Keratinocyte (primary cell): ENCODE measurements at regions not wholly inside any gene's neighbourhood (a gene's known extent, or its start where the extent isn't known, plus 50 kb on each side); places are given as distances from the start of the nearest gene placed in this dataset.

Experiments used
- DNase-seq: peaks from one replicate; pipeline ENCODE4 v3.0.0-alpha.2; 2011; ENCODE audit warnings: low read depth, missing footprints, low spot score
- FAIRE-seq: peaks from 2 replicates; lab custom pipeline; 2011; peaks lifted over from hg19 to GRCh38; lab: Jason Lieb, UNC
- H2AFZ ChIP-seq: 2 replicates; pipeline ENCODE4 v1.6.0; 2012; ENCODE audit warnings: low read length, control low read depth, inconsistent platforms; ENCODE audit not compliant: control insufficient read depth
- H3K27ac ChIP-seq: 2 replicates; pipeline ENCODE4 v1.5.1; 2011; ENCODE audit warnings: low read length; ENCODE audit not compliant: control insufficient read depth, insufficient read depth
- H3K27me3 ChIP-seq: 3 replicates; pipeline ENCODE4 v1.6.0; 2011; ENCODE audit warnings: low read length; ENCODE audit not compliant: control insufficient read depth, insufficient read depth; ENCODE audit errors: extremely low read depth
- H3K36me3 ChIP-seq, 2 experiments: 2 replicates in 1 of 2; 3 replicates in 1 of 2; pipeline ENCODE4 v1.5.1; 2011; ENCODE audit warnings: low read length in 2 of 2, mild to moderate bottlenecking in 1 of 2; ENCODE audit not compliant: control insufficient read depth in 2 of 2, insufficient read depth in 2 of 2; ENCODE audit errors: extremely low read depth in 1 of 2
- H3K4me1 ChIP-seq: 3 replicates; pipeline ENCODE4 v1.5.1; 2011; ENCODE audit warnings: low read length; ENCODE audit not compliant: control insufficient read depth, insufficient read depth; ENCODE audit errors: extremely low read depth
- H3K4me2 ChIP-seq: 3 replicates; pipeline ENCODE4 v1.6.0; 2011; ENCODE audit warnings: low read depth, low read length; ENCODE audit not compliant: control insufficient read depth, insufficient read depth; ENCODE audit errors: extremely low read depth
- H3K4me3 ChIP-seq, 3 experiments: fragments of 200-600 bp in 1 of 3; sonication (generic) in 1 of 3; 2 replicates in 2 of 3; 3 replicates in 1 of 3; pipeline ENCODE4 v1.5.1; 2011 to 2016; ENCODE audit warnings: low read length in 3 of 3, mild to moderate bottlenecking in 3 of 3, control low read depth in 2 of 3, inconsistent platforms in 1 of 3, low read depth in 1 of 3, mixed read lengths in 1 of 3, mixed run types in 1 of 3, moderate library complexity in 1 of 3; ENCODE audit not compliant: control insufficient read depth in 2 of 3, insufficient read depth in 2 of 3; ENCODE audit errors: extremely low read depth in 1 of 3
- H3K79me2 ChIP-seq: 2 replicates; pipeline ENCODE4 v1.6.0; 2012; ENCODE audit warnings: low read length; ENCODE audit not compliant: control insufficient read depth, insufficient read depth
- H3K9ac ChIP-seq: 3 replicates; pipeline ENCODE4 v1.6.0; 2011; ENCODE audit warnings: low read length; ENCODE audit not compliant: control insufficient read depth, insufficient read depth; ENCODE audit errors: extremely low read depth
- H3K9me1 ChIP-seq: 3 replicates; pipeline ENCODE4 v1.6.0; 2011; ENCODE audit warnings: low read length; ENCODE audit not compliant: control insufficient read depth, insufficient read depth; ENCODE audit errors: extremely low read depth
- H3K9me3 ChIP-seq: 2 replicates; pipeline ENCODE4 v1.5.1; 2012; ENCODE audit warnings: low read depth, low read length; ENCODE audit not compliant: control insufficient read depth
- H4K20me1 ChIP-seq: 3 replicates; pipeline ENCODE4 v1.6.0; 2011; ENCODE audit warnings: low read length; ENCODE audit not compliant: control insufficient read depth, insufficient read depth; ENCODE audit errors: extremely low read depth
- CTCF ChIP-seq, 3 experiments: IDR thresholded peaks in 1 of 3; conservative IDR thresholded peaks in 1 of 3; optimal IDR thresholded peaks in 1 of 3; 2 replicates in 2 of 3; 3 replicates in 1 of 3; pipeline versions ENCODE3 to v1.5.1; 2011; ENCODE audit warnings: low read length in 3 of 3, mild to moderate bottlenecking in 3 of 3, moderate library complexity in 2 of 3, control low read depth in 1 of 3, inconsistent platforms in 1 of 3; ENCODE audit not compliant: insufficient read depth in 2 of 3; ENCODE audit errors: extremely low read depth in 1 of 3
- EZH2 ChIP-seq: IDR thresholded peaks from one replicate; pipeline ENCODE4 v1.6.1; 2012; ENCODE audit warnings: inconsistent platforms, mild to moderate bottlenecking, low read length, moderate library complexity
- dilution Hi-C: fragments of 300-500 bp; cut with MboI; formaldehyde crosslinking; loops from one replicate; pipeline ENCODE4 v1.7.0; 2020; ENCODE audit warnings: low sequenced_read_pairs; ENCODE audit not compliant: extremely low pct_ligation_motif_present

DNA sequence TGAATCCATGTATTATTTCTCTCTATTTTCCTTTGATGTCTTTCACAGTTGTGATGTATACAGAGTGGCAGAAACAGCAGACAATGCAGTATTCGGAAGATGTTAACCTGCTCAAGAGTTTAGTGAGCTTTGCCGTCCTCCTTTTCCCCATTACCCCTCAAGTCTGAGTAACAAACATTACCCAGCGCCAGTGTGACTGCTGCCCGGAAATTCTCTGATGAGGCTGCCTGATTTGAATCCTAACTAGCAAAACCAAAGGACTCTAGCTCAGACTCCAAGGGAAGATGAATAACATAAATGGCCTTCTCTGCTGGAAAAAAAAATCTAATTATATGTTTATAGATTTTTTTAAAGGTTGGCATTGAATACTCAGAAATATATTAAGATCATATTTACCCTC, 247.3 kb upstream of the SOX21 start:
- Histone ChIP-seq H3K27ac (no peak overlapping the region), H3K4me2 (no peak overlapping the region), H3K79me2 (no peaks in the 10 kb centered on the region), H3K4me1 (no peaks in the 10 kb centered on the region), H3K27me3 (peaks cover 2% of the 10 kb centered on the region), H3K36me3 (no peaks in the 10 kb centered on the region), H3K9ac (no peak overlapping the region), H2AFZ (no peak overlapping the region), H3K9me1 (no peaks in the 10 kb centered on the region), H3K9me3 (no peaks in the 10 kb centered on the region), H3K4me3 (no peak overlapping the region), H4K20me1 (no peaks in the 10 kb centered on the region)
- FAIRE-seq, result no peak
- TF ChIP-seq EZH2 (no peak), CTCF (optimal IDR thresholded peaks at IDR 0.05 in 1 of 3, IDR thresholded peaks at IDR 0.05 in 1 of 3, conservative IDR thresholded peaks at IDR 0.05 in 1 of 3; ENCODE audit: extremely low read depth in 1 of 3, insufficient read depth in 2 of 3, low read length in 3 of 3) (no peak)
- no peak for DNase-seq
- dilution Hi-C loops, result no loop called here

GRCh38 chr13:94956417-94957110, 244.2 kb upstream of the SOX21 start:
- DNase-seq (no peak), FAIRE-seq (no peak)
- H3K27me3 ChIP-seq, result no peaks in the 10 kb centered on the region
- H3K4me2 ChIP-seq, result no peak overlapping the region
- H3K9me3 ChIP-seq, result no peaks in the 10 kb centered on the region
- no peak overlapping the region for H3K4me3 ChIP-seq
- H3K36me3 ChIP-seq, result no peaks in the 10 kb centered on the region
- H4K20me1 ChIP-seq, result no peaks in the 10 kb centered on the region
- no peaks in the 10 kb centered on the region for H3K79me2 ChIP-seq
- no peak overlapping the region for H2AFZ ChIP-seq
- no peak overlapping the region for H3K9ac ChIP-seq
- no peak overlapping the region for H3K27ac ChIP-seq
- dilution Hi-C loops, result no loop called here
- TF ChIP-seq EZH2 (no peak), CTCF (optimal IDR thresholded peaks at IDR 0.05 in 1 of 3, IDR thresholded peaks at IDR 0.05 in 1 of 3, conservative IDR thresholded peaks at IDR 0.05 in 1 of 3; ENCODE audit: extremely low read depth in 1 of 3, insufficient read depth in 2 of 3, low read length in 3 of 3) (no peak)
- no peaks in the 10 kb centered on the region for H3K4me1 ChIP-seq
- no peaks in the 10 kb centered on the region for H3K9me1 ChIP-seq
